ENCODE measurements at regions not wholly inside any gene's neighbourhood (a gene's known extent, or its start where the extent isn't known, plus 50 kb on each side); places are given as distances from the start of the nearest gene placed in this dataset.

DNA sequence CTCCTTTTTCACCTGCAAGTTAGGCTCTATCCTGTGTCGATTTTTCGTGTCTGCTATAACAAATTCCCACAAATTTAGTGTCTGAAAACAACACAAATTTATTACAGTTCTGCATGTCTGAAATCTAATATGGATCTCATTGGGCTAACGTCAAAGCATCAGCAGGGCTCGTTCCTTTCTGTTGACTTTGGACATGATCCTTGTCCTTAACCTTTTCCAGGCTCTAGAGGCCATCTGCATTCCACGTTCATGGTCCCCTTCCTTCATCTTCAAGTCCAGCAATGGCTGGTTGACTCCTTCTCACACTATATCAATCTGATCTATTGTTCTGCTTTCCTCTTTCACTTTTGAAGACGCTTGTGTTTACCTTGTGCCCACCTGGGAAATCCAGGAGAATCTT, 165.7 kb upstream of the RARB start:
- Histone ChIP-seq H3K4me1 (ENCODE audit: control insufficient read depth, extremely low read depth, insufficient read depth, low read length) (no peaks in the 10 kb centered on the region), H4K20me1 (replicated peaks; ENCODE audit: control insufficient read depth, extremely low read depth, insufficient read depth, low read length) (no peaks in the 10 kb centered on the region), H3K9me1 (replicated peaks; ENCODE audit: control insufficient read depth, extremely low read depth, insufficient read depth, low read length) (no peaks in the 10 kb centered on the region), H3K36me3 (ENCODE audit: control insufficient read depth in 2 of 2, extremely low read depth in 1 of 2, insufficient read depth in 2 of 2, low read length in 2 of 2) (no peaks in the 10 kb centered on the region), H3K27me3 (ENCODE audit: control insufficient read depth in 2 of 2, insufficient read depth in 2 of 2, low read length in 2 of 2) (no peaks in the 10 kb centered on the region), H3K9me3 (replicated peaks; ENCODE audit: control insufficient read depth, insufficient read depth, low read length) (no peaks in the 10 kb centered on the region), H3K79me2 (ENCODE audit: control insufficient read depth, insufficient read depth, low read length) (no peaks in the 10 kb centered on the region), H2AFZ (ENCODE audit: low read depth, low read length) (no peak overlapping the region), H3K9ac (replicated peaks; ENCODE audit: extremely low read depth, insufficient read depth, low read length) (no peak overlapping the region), H3K4me2 (ENCODE audit: insufficient read depth, low read length) (no peak overlapping the region), H3K4me3 (replicated peaks in 1 of 3; ENCODE audit: insufficient read depth in 1 of 3, low read depth in 1 of 3, low read length in 3 of 3) (no peak overlapping the region), H3K27ac (ENCODE audit: insufficient read depth, low read depth, low read length) (no peak overlapping the region)
- CTCF ChIA-PET = no interaction called here
- no TSS peak for BruUV-seq (replicated peaks)
- DNase-seq (ENCODE audit: low read depth, low spot score) (no peak), FAIRE-seq (no peak)
- dilution Hi-C loops (cut with MboI; ENCODE audit: extremely low pct_ligation_motif_present, low sequenced_read_pairs) = no loop called here
- POLR2A ChIA-PET = no interaction called here
- TF ChIP-seq MYC (IDR thresholded peaks at IDR 0.05; ENCODE audit: low read depth, low read length) = no peak
- no peak for TF ChIP-seq JUN (IDR thresholded peaks at IDR 0.05; ENCODE audit: borderline replicate concordance, insufficient read depth, insufficient read length, low read depth)
- TF ChIP-seq EZH2 (IDR thresholded peaks at IDR 0.05; ENCODE audit: borderline replicate concordance, low read depth, low read length, severe bottlenecking) = no peak
- TF ChIP-seq, protein P1, sequence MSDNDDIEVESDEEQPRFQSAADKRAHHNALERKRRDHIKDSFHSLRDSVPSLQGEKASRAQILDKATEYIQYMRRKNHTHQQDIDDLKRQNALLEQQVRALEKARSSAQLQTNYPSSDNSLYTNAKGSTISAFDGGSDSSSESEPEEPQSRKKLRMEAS (IDR thresholded peaks at IDR 0.05; ENCODE audit: insufficient read depth, insufficient read length) = no peak
- TF ChIP-seq, protein P2, sequence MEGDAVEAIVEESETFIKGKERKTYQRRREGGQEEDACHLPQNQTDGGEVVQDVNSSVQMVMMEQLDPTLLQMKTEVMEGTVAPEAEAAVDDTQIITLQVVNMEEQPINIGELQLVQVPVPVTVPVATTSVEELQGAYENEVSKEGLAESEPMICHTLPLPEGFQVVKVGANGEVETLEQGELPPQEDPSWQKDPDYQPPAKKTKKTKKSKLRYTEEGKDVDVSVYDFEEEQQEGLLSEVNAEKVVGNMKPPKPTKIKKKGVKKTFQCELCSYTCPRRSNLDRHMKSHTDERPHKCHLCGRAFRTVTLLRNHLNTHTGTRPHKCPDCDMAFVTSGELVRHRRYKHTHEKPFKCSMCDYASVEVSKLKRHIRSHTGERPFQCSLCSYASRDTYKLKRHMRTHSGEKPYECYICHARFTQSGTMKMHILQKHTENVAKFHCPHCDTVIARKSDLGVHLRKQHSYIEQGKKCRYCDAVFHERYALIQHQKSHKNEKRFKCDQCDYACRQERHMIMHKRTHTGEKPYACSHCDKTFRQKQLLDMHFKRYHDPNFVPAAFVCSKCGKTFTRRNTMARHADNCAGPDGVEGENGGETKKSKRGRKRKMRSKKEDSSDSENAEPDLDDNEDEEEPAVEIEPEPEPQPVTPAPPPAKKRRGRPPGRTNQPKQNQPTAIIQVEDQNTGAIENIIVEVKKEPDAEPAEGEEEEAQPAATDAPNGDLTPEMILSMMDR (IDR thresholded peaks at IDR 0.05; ENCODE audit: extremely low read depth in 1 of 2, insufficient read depth in 1 of 2, low read depth in 1 of 2, low read length in 2 of 2) = no peak
- TF ChIP-seq FOS (IDR thresholded peaks at IDR 0.05; ENCODE audit: borderline replicate concordance, insufficient read depth, low read length) = no peak
- no peak for TF ChIP-seq GATA2 (IDR thresholded peaks at IDR 0.05; ENCODE audit: insufficient read depth, insufficient read length, low read depth, low read length)
- TF ChIP-seq POLR2A (IDR thresholded peaks at IDR 0.05; ENCODE audit: low read depth, low read length) = no peak
- no peak for TF ChIP-seq POLR2AphosphoS5 (IDR thresholded peaks at IDR 0.05; ENCODE audit: insufficient read depth, low read depth, low read length)
- intact Hi-C loops (cut with micrococcal nuclease) = no loop called here

Data from endothelial cell of umbilical vein (primary cell).